ENCODE measurements at regions not wholly inside any gene's neighbourhood (a gene's known extent, or its start where the extent isn't known, plus 50 kb on each side); places are given as distances from the start of the nearest gene placed in this dataset.

GRCh38 chr17:14452856-14453255 is 152.0 kb downstream of the HS3ST3B1 start:
- TF ChIP-seq CTCF (IDR thresholded peaks at IDR 0.05; ENCODE audit: low read depth, low read length) (no peak), MYC (IDR thresholded peaks at IDR 0.05; ENCODE audit: low read depth, low read length) (no peak)

Data from NB4 (cell line).